DND-41 (cell line): ENCODE measurements at regions not wholly inside any gene's neighbourhood (a gene's known extent, or its start where the extent isn't known, plus 50 kb on each side); places are given as distances from the start of the nearest gene placed in this dataset.

Source experiments
- EZH2 ChIP-seq: IDR thresholded peaks from 3 replicates; pipeline ENCODE4 v1.6.1; 2012; ENCODE audit warnings: borderline replicate concordance, low read depth, mild to moderate bottlenecking, moderate library complexity, low read length, inconsistent platforms; ENCODE audit not compliant: severe bottlenecking
- TF ChIP-seq, protein P1 (sequence below): IDR thresholded peaks from 2 replicates; pipeline ENCODE4 v1.5.1; 2012; ENCODE audit warnings: borderline replicate concordance, low read length, moderate library complexity, mild to moderate bottlenecking; ENCODE audit not compliant: poor library complexity, severe bottlenecking; ENCODE audit errors: extremely low read depth

DNA sequence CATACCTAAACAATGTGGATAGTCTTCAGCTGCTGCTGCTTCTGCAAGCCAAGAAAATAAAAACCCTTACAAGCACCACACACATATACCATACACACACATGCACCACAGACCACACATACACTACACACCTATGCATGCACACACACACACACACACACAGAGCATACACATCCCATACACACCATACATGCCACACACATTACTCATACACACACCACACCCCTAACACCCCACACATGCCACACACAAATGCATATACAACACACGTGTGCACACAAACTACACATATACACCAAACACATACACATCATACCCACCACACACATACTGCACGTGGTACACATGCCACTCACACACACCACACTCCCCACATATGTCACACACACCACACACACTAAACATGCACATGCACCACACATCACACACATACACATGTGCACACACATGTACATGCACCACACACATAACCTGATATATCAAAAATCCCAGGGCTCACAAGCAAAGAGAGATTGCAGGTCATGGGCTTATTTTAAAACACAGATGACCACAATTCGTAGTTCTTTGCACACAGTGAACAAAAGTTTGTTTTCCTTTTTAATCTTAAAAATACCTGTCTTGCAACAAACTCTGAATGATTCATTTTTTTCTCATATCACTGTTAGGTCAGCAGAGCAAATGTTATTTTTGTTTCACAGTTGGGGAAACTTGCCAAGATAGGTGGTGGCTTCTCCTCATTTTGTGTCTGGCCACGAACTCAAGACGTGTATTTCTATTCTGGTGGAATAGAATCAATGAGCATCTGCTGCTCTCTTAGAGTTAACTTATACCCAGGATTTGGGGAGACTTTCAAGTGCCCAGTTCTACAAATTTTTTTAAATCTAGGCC, 456.6 kb downstream of the FGF9 start:
- TF ChIP-seq, protein P1, sequence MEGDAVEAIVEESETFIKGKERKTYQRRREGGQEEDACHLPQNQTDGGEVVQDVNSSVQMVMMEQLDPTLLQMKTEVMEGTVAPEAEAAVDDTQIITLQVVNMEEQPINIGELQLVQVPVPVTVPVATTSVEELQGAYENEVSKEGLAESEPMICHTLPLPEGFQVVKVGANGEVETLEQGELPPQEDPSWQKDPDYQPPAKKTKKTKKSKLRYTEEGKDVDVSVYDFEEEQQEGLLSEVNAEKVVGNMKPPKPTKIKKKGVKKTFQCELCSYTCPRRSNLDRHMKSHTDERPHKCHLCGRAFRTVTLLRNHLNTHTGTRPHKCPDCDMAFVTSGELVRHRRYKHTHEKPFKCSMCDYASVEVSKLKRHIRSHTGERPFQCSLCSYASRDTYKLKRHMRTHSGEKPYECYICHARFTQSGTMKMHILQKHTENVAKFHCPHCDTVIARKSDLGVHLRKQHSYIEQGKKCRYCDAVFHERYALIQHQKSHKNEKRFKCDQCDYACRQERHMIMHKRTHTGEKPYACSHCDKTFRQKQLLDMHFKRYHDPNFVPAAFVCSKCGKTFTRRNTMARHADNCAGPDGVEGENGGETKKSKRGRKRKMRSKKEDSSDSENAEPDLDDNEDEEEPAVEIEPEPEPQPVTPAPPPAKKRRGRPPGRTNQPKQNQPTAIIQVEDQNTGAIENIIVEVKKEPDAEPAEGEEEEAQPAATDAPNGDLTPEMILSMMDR = no peak
- no peak for TF ChIP-seq EZH2
